ENCODE measurements at regions not wholly inside any gene's neighbourhood (a gene's known extent, or its start where the extent isn't known, plus 50 kb on each side); places are given as distances from the start of the nearest gene placed in this dataset.

GRCh38 chr9:14007190-14007769 is 306.7 kb downstream of the NFIB start:
- H3K4me3 ChIP-seq (ENCODE audit: low read depth, low read length): no peak overlapping the region
- DNase-seq (ENCODE audit: low read depth, low spot score): no peak
- in situ Hi-C loops (cut with HindIII; ENCODE audit: low sequenced_read_pairs): no loop called here
- no peak for TF ChIP-seq CTCF (IDR thresholded peaks at IDR 0.05; ENCODE audit: low read depth, low read length)

GRCh38 chr9:14006386-14007187 is 307.4 kb downstream of the NFIB start:
- no peak for TF ChIP-seq CTCF (IDR thresholded peaks at IDR 0.05; ENCODE audit: low read depth, low read length)
- H3K4me3 ChIP-seq (ENCODE audit: low read depth, low read length): no peak overlapping the region
- DNase-seq (ENCODE audit: low read depth, low spot score): peak; percentile 70
- in situ Hi-C loops (cut with HindIII; ENCODE audit: low sequenced_read_pairs): no loop called here

- no peak for DNase-seq (ENCODE audit: low read depth, low spot score)
- H3K4me3 ChIP-seq (ENCODE audit: low read depth, low read length): no peak overlapping the region
- TF ChIP-seq CTCF (IDR thresholded peaks at IDR 0.05; ENCODE audit: low read depth, low read length): no peak
- in situ Hi-C loops (cut with HindIII; ENCODE audit: low sequenced_read_pairs): no loop called here
Observed at GRCh38 chr9:14004110-14004509, 309.8 kb downstream of the NFIB start.

GRCh38 chr9:13994240-13994639 is 319.7 kb downstream of the NFIB start:
- in situ Hi-C loops (cut with HindIII; ENCODE audit: low sequenced_read_pairs): no loop called here
- no peak overlapping the region for H3K4me3 ChIP-seq (ENCODE audit: low read depth, low read length)
- DNase-seq (ENCODE audit: low read depth, low spot score): no peak
- no peak for TF ChIP-seq CTCF (IDR thresholded peaks at IDR 0.05; ENCODE audit: low read depth, low read length)

GRCh38 chr9:13993632-13994185 is 320.2 kb downstream of the NFIB start:
- H3K4me3 ChIP-seq (ENCODE audit: low read depth, low read length): no peak overlapping the region
- in situ Hi-C loops (cut with HindIII; ENCODE audit: low sequenced_read_pairs): no loop called here
- no peak for DNase-seq (ENCODE audit: low read depth, low spot score)
- no peak for TF ChIP-seq CTCF (IDR thresholded peaks at IDR 0.05; ENCODE audit: low read depth, low read length)

GRCh38 chr9:13992138-13993088 is 321.5 kb downstream of the NFIB start:
- peak; percentile 43 for DNase-seq (ENCODE audit: low read depth, low spot score)
- H3K4me3 ChIP-seq (ENCODE audit: low read depth, low read length): no peak overlapping the region
- in situ Hi-C loops (cut with HindIII; ENCODE audit: low sequenced_read_pairs): no loop called here
- no peak for TF ChIP-seq CTCF (IDR thresholded peaks at IDR 0.05; ENCODE audit: low read depth, low read length)

Measured in astrocyte of the spinal cord (primary cell).